Glomerular endothelial cell (primary cell): ENCODE measurements at regions not wholly inside any gene's neighbourhood (a gene's known extent, or its start where the extent isn't known, plus 50 kb on each side); places are given as distances from the start of the nearest gene placed in this dataset.

Experiments used
- DNase-seq: peaks from one replicate; pipeline ENCODE4 v3.0.0-alpha.2; 2011; ENCODE audit warnings: low read depth, low spot score; ENCODE audit errors: extremely low read depth

- DNase-seq, result no peak
These were observed 116.2 kb downstream of the NSUN3 start for GRCh38 chr3:94179059-94179458.

GRCh38 chr3:94183551-94183950 lies 120.7 kb downstream of the NSUN3 start:
- DNase-seq, result no peak

GRCh38 chr3:94184781-94185180 lies 121.9 kb downstream of the NSUN3 start:
- DNase-seq, result no peak

- no peak for DNase-seq
These were observed 122.9 kb downstream of the NSUN3 start for GRCh38 chr3:94185753-94186152.

GRCh38 chr3:94187697-94188096 lies 124.8 kb downstream of the NSUN3 start:
- no peak for DNase-seq

- DNase-seq, result no peak
These were observed 132.5 kb downstream of the NSUN3 start for GRCh38 chr3:94195381-94195780.

GRCh38 chr3:94206291-94206690 lies 143.4 kb downstream of the NSUN3 start:
- DNase-seq, result no peak

GRCh38 chr3:94210256-94210655 lies 147.4 kb downstream of the NSUN3 start:
- no peak for DNase-seq

GRCh38 chr3:94217406-94217805 lies 154.5 kb downstream of the NSUN3 start:
- no peak for DNase-seq

GRCh38 chr3:94220426-94220825 lies 157.6 kb downstream of the NSUN3 start:
- DNase-seq, result no peak

- no peak for DNase-seq
These were observed 159.0 kb downstream of the NSUN3 start for GRCh38 chr3:94221829-94222228.

GRCh38 chr3:94225148-94225865 lies 162.4 kb downstream of the NSUN3 start:
- no peak for DNase-seq

GRCh38 chr3:94226078-94226477 lies 163.2 kb downstream of the NSUN3 start:
- no peak for DNase-seq

GRCh38 chr3:94232921-94233320 lies 170.1 kb downstream of the NSUN3 start:
- DNase-seq, result no peak

GRCh38 chr3:94234177-94234788 lies 171.4 kb downstream of the NSUN3 start:
- no peak for DNase-seq

- DNase-seq, result no peak
These were observed 179.1 kb downstream of the NSUN3 start for GRCh38 chr3:94241986-94242385.

- DNase-seq, result no peak
These were observed 183.3 kb downstream of the NSUN3 start for GRCh38 chr3:94246171-94246570.

GRCh38 chr3:94248042-94248441 lies 185.2 kb downstream of the NSUN3 start:
- DNase-seq, result no peak

GRCh38 chr3:94249491-94250079 lies 186.7 kb downstream of the NSUN3 start:
- peak; percentile 34 for DNase-seq

- DNase-seq, result no peak
These were observed 188.7 kb downstream of the NSUN3 start for GRCh38 chr3:94251566-94251965.

GRCh38 chr3:94252316-94252715 lies 189.5 kb downstream of the NSUN3 start:
- no peak for DNase-seq
